Astrocyte (in vitro differentiated cells and primary cell): ENCODE measurements at regions not wholly inside any gene's neighbourhood (a gene's known extent, or its start where the extent isn't known, plus 50 kb on each side); places are given as distances from the start of the nearest gene placed in this dataset.

Experiments used
- DNase-seq: peaks from one replicate; pipeline ENCODE4 v3.0.0-alpha.2; 2010; ENCODE audit warnings: low read depth
- FAIRE-seq: peaks from 2 replicates; lab custom pipeline; 2011; peaks lifted over from hg19 to GRCh38; lab: Jason Lieb, UNC
- H2AFZ ChIP-seq: 2 replicates; pipeline ENCODE4 v1.6.0; 2012; ENCODE audit warnings: low read depth, low read length, inconsistent platforms
- H3K27ac ChIP-seq: 2 replicates; pipeline ENCODE4 v1.5.1; 2011; ENCODE audit warnings: low read depth, low read length, inconsistent platforms
- H3K27me3 ChIP-seq: 2 replicates; pipeline ENCODE4 v1.6.0; 2011; ENCODE audit warnings: low read length, inconsistent platforms; ENCODE audit not compliant: insufficient read depth
- H3K36me3 ChIP-seq: 2 replicates; pipeline ENCODE4 v1.5.1; 2011; ENCODE audit warnings: low read length, inconsistent platforms; ENCODE audit not compliant: insufficient read depth
- H3K4me1 ChIP-seq: 2 replicates; pipeline ENCODE4 v1.5.1; 2011; ENCODE audit warnings: low read length, inconsistent platforms; ENCODE audit not compliant: insufficient read depth
- H3K4me2 ChIP-seq: 2 replicates; pipeline ENCODE4 v1.6.0; 2012; ENCODE audit warnings: low read length, inconsistent platforms
- H3K4me3 ChIP-seq: 2 replicates; pipeline ENCODE4 v1.5.1; 2011; ENCODE audit warnings: low read depth, mild to moderate bottlenecking, low read length, inconsistent platforms; ENCODE audit not compliant: insufficient read depth
- H3K79me2 ChIP-seq: 2 replicates; pipeline ENCODE4 v1.6.0; 2012; ENCODE audit warnings: mild to moderate bottlenecking, low read length, inconsistent platforms; ENCODE audit not compliant: insufficient read depth
- H3K9ac ChIP-seq: 2 replicates; pipeline ENCODE4 v1.6.0; 2012; ENCODE audit warnings: mild to moderate bottlenecking, low read length, inconsistent platforms
- H3K9me3 ChIP-seq: 2 replicates; pipeline ENCODE4 v1.5.1; 2012; ENCODE audit warnings: low read depth, mild to moderate bottlenecking, low read length, inconsistent platforms; ENCODE audit not compliant: insufficient read depth
- H4K20me1 ChIP-seq: 2 replicates; pipeline ENCODE4 v1.6.0; 2012; ENCODE audit warnings: low read length, inconsistent platforms; ENCODE audit not compliant: insufficient read depth
- H3K27ac Mint-ChIP-seq: one replicate; pipeline ENCODE4 v1.8.0; 2021; ENCODE audit warnings: mild to moderate bottlenecking, mixed read lengths; ENCODE audit not compliant: unreplicated experiment
- H3K27me3 Mint-ChIP-seq: one replicate; pipeline ENCODE4 v1.8.0; 2021; ENCODE audit warnings: low read depth, mixed read lengths; ENCODE audit not compliant: unreplicated experiment
- H3K36me3 Mint-ChIP-seq: one replicate; pipeline ENCODE4 v1.8.0; 2021; ENCODE audit warnings: low read depth, mixed read lengths; ENCODE audit not compliant: unreplicated experiment
- H3K4me1 Mint-ChIP-seq: one replicate; pipeline ENCODE4 v1.8.0; 2021; ENCODE audit warnings: low read depth, mixed read lengths; ENCODE audit not compliant: unreplicated experiment
- H3K4me3 Mint-ChIP-seq: one replicate; pipeline ENCODE4 v1.8.0; 2021; ENCODE audit warnings: mild to moderate bottlenecking, moderate library complexity, mixed read lengths; ENCODE audit not compliant: unreplicated experiment
- H3K9me3 Mint-ChIP-seq: one replicate; pipeline ENCODE4 v1.8.0; 2021; ENCODE audit warnings: mild to moderate bottlenecking, mixed read lengths; ENCODE audit not compliant: unreplicated experiment
- CTCF ChIP-seq: IDR thresholded peaks from 2 replicates; pipeline ENCODE4 v1.5.1; 2011; ENCODE audit warnings: low read depth, mild to moderate bottlenecking, inconsistent platforms, low read length, moderate library complexity; ENCODE audit not compliant: insufficient read depth
- EZH2 ChIP-seq: IDR thresholded peaks from 2 replicates; pipeline ENCODE4 v1.6.1; 2012; ENCODE audit warnings: mild to moderate bottlenecking, low read length, inconsistent platforms; ENCODE audit not compliant: insufficient read depth

- no peak overlapping the region for H3K9ac ChIP-seq
- H3K36me3 Mint-ChIP-seq = no peaks in the 10 kb centered on the region
- H3K9me3 ChIP-seq = peaks cover 2% of the 10 kb centered on the region
- peaks cover 4% of the 10 kb centered on the region for H3K9me3 Mint-ChIP-seq
- no peak overlapping the region for H3K27ac ChIP-seq
- H3K4me3 ChIP-seq = no peak overlapping the region
- H3K4me2 ChIP-seq = no peak overlapping the region
- no peaks in the 10 kb centered on the region for H3K27me3 ChIP-seq
- no peaks in the 10 kb centered on the region for H3K27me3 Mint-ChIP-seq
- no peaks in the 10 kb centered on the region for H3K79me2 ChIP-seq
- no peaks in the 10 kb centered on the region for H3K36me3 ChIP-seq
- FAIRE-seq (no peak), DNase-seq (peak; percentile 80)
- H3K4me1 ChIP-seq = no peaks in the 10 kb centered on the region
- H3K4me1 Mint-ChIP-seq = peaks cover 5% of the 10 kb centered on the region
- TF ChIP-seq CTCF (no peak), EZH2 (no peak)
- no peak overlapping the region for H3K27ac Mint-ChIP-seq
- H3K4me3 Mint-ChIP-seq = no peak overlapping the region
- H2AFZ ChIP-seq = no peak overlapping the region
- no peaks in the 10 kb centered on the region for H4K20me1 ChIP-seq
Observed at GRCh38 chr2:142315346-142315745, 184.5 kb upstream of the LRP1B start.

GRCh38 chr2:142314164-142314563 is 183.3 kb upstream of the LRP1B start:
- Mint-ChIP-seq H3K27me3 (no peaks in the 10 kb centered on the region), H3K9me3 (peaks cover 7% of the 10 kb centered on the region), H3K4me1 (peaks cover 5% of the 10 kb centered on the region), H3K27ac (no peak overlapping the region), H3K36me3 (no peaks in the 10 kb centered on the region), H3K4me3 (no peak overlapping the region)
- no peaks in the 10 kb centered on the region for H3K27me3 ChIP-seq
- no peaks in the 10 kb centered on the region for H3K79me2 ChIP-seq
- FAIRE-seq (no peak), DNase-seq (no peak)
- H4K20me1 ChIP-seq = no peaks in the 10 kb centered on the region
- H3K9ac ChIP-seq = no peak overlapping the region
- H3K27ac ChIP-seq = no peak overlapping the region
- no peak overlapping the region for H3K4me3 ChIP-seq
- peaks cover 4% of the 10 kb centered on the region for H3K9me3 ChIP-seq
- H2AFZ ChIP-seq = no peak overlapping the region
- no peak for TF ChIP-seq EZH2
- TF ChIP-seq CTCF = no peak
- H3K4me1 ChIP-seq = no peaks in the 10 kb centered on the region
- no peak overlapping the region for H3K4me2 ChIP-seq
- no peaks in the 10 kb centered on the region for H3K36me3 ChIP-seq

- Histone ChIP-seq H2AFZ (no peak overlapping the region), H3K4me2 (no peak overlapping the region), H3K27ac (no peak overlapping the region), H3K9me3 (peaks cover 4% of the 10 kb centered on the region), H3K9ac (no peak overlapping the region), H3K27me3 (no peaks in the 10 kb centered on the region), H3K4me3 (no peak overlapping the region), H3K36me3 (no peaks in the 10 kb centered on the region), H3K79me2 (no peaks in the 10 kb centered on the region), H3K4me1 (no peaks in the 10 kb centered on the region), H4K20me1 (no peaks in the 10 kb centered on the region)
- no peak for DNase-seq
- TF ChIP-seq CTCF (no peak), EZH2 (no peak)
- no peak for FAIRE-seq
- peaks cover 7% of the 10 kb centered on the region for H3K9me3 Mint-ChIP-seq
- H3K4me1 Mint-ChIP-seq = peaks cover 5% of the 10 kb centered on the region
- no peak overlapping the region for H3K4me3 Mint-ChIP-seq
- H3K36me3 Mint-ChIP-seq = no peaks in the 10 kb centered on the region
- no peaks in the 10 kb centered on the region for H3K27me3 Mint-ChIP-seq
- H3K27ac Mint-ChIP-seq = no peak overlapping the region
Observed at GRCh38 chr2:142310530-142310929, 179.7 kb upstream of the LRP1B start.
